H1 (cell line): ENCODE measurements at regions not wholly inside any gene's neighbourhood (a gene's known extent, or its start where the extent isn't known, plus 50 kb on each side); places are given as distances from the start of the nearest gene placed in this dataset.

Source experiments
- CTCF ChIA-PET: fragments of 300-600 bp; sonication (Branson Sonifier 250); formaldehyde crosslinking; loops from one replicate; lab custom pipeline; 2021; ENCODE audit not compliant: partially characterized antibody; lab: Charles Lee
- POLR2A ChIA-PET: fragments of 300-600 bp; sonication (Branson Sonifier 250); formaldehyde crosslinking; loops from one replicate; lab custom pipeline; 2021; ENCODE audit warnings: inconsistent platforms; ENCODE audit not compliant: partially characterized antibody; lab: Charles Lee
- DNase-seq, 2 experiments: peaks; one replicate each; pipeline versions ENCODE4 v3.0.0 to v3.0.0-alpha.2; 2010 to 2022; ENCODE audit warnings: low spot score in 2 of 2, low read depth in 1 of 2, mixed read lengths in 1 of 2
- FAIRE-seq: peaks from 2 replicates; lab custom pipeline; 2011; peaks lifted over from hg19 to GRCh38; lab: Jason Lieb, UNC
- H2AFZ ChIP-seq: 2 replicates; pipeline ENCODE4 v1.8.1; 2012; ENCODE audit warnings: low read length, inconsistent platforms
- H2AK5ac ChIP-seq: 2 replicates; pipeline ENCODE4 v1.6.1; 2013; ENCODE audit warnings: low read depth, low read length
- H2BK120ac ChIP-seq: replicated peaks from 2 replicates; pipeline ENCODE3; 2013; ENCODE audit warnings: low read depth, low read length, inconsistent platforms
- H2BK12ac ChIP-seq: 2 replicates; pipeline ENCODE4 v1.6.1; 2013; ENCODE audit warnings: low read depth, low read length
- H2BK15ac ChIP-seq: 2 replicates; pipeline ENCODE4 v1.6.1; 2013; ENCODE audit warnings: low read length
- H2BK20ac ChIP-seq: 2 replicates; pipeline ENCODE4 v1.6.1; 2013; ENCODE audit warnings: low read length
- H2BK5ac ChIP-seq: 2 replicates; pipeline ENCODE4 v1.6.1; 2013; ENCODE audit warnings: low read depth, low read length
- H3K14ac ChIP-seq: 2 replicates; pipeline ENCODE4 v1.6.1; 2013; ENCODE audit warnings: inconsistent platforms; ENCODE audit not compliant: insufficient read length
- H3K18ac ChIP-seq: 2 replicates; pipeline ENCODE4 v1.6.1; 2013; ENCODE audit warnings: low read length; ENCODE audit errors: extremely low read depth
- H3K23ac ChIP-seq: 2 replicates; pipeline ENCODE4 v1.6.1; 2013; ENCODE audit warnings: inconsistent platforms; ENCODE audit not compliant: insufficient read length
- H3K23me2 ChIP-seq: 2 replicates; pipeline ENCODE4 v1.6.1; 2013; ENCODE audit warnings: low read depth, low read length
- H3K27ac ChIP-seq: 2 replicates; pipeline ENCODE4 v1.6.1; 2011; ENCODE audit warnings: low read depth, low read length, inconsistent platforms
- H3K27me3 ChIP-seq, 4 experiments: replicated peaks in 1 of 4; 1 replicate in 1 of 4; 2 replicates in 3 of 4; pipeline versions ENCODE4 v1.6.1 to v1.8.1; 2011 to 2013; ENCODE audit warnings: low read length in 3 of 4, mild to moderate bottlenecking in 3 of 4, inconsistent platforms in 2 of 4, mixed read lengths in 2 of 4, moderate library complexity in 1 of 4; ENCODE audit not compliant: control insufficient read depth in 3 of 4, insufficient read depth in 3 of 4; ENCODE audit errors: extremely low read depth in 1 of 4
- H3K36me3 ChIP-seq, 4 experiments: 2 replicates each; pipeline versions ENCODE4 v1.6.1 to v1.8.1; 2011 to 2013; ENCODE audit warnings: mild to moderate bottlenecking in 4 of 4, low read length in 3 of 4, moderate library complexity in 2 of 4, control low read depth in 1 of 4, inconsistent platforms in 1 of 4; ENCODE audit not compliant: insufficient read depth in 4 of 4, control insufficient read depth in 2 of 4
- H3K4ac ChIP-seq: replicated peaks from 2 replicates; pipeline ENCODE3; 2013; ENCODE audit warnings: low read length, low read depth, mixed read lengths, inconsistent platforms; ENCODE audit not compliant: insufficient read length
- H3K4me1 ChIP-seq, 4 experiments: replicated peaks in 1 of 4; 1 replicate in 1 of 4; 2 replicates in 3 of 4; pipeline versions ENCODE4 v1.6.1 to v1.8.1; 2011 to 2013; ENCODE audit warnings: low read length in 3 of 4, inconsistent platforms in 2 of 4, mixed read lengths in 1 of 4; ENCODE audit not compliant: insufficient read depth in 4 of 4, control insufficient read depth in 3 of 4
- H3K4me2 ChIP-seq, 2 experiments: 2 replicates each; pipeline versions ENCODE4 v1.6.1 to v1.8.1; 2011 to 2013; ENCODE audit warnings: low read depth in 2 of 2, low read length in 2 of 2, control low read depth in 1 of 2, inconsistent platforms in 1 of 2, mild to moderate bottlenecking in 1 of 2; ENCODE audit not compliant: insufficient read depth in 1 of 2
- H3K4me3 ChIP-seq, 4 experiments: fragments of 200-600, 300-600 bp in 1 of 4; sonication (generic), shearing (Covaris generic), sonication (Bioruptor Twin) in 1 of 4; 2 replicates each; pipeline versions ENCODE4 v1.5.1 to v1.8.1; 2011 to 2016; ENCODE audit warnings: low read length in 4 of 4, low read depth in 3 of 4, control low read depth in 2 of 4, inconsistent platforms in 2 of 4, mild to moderate bottlenecking in 2 of 4, mixed read lengths in 1 of 4, moderate library complexity in 1 of 4; ENCODE audit not compliant: insufficient read depth in 2 of 4; ENCODE audit errors: extremely low read depth in 1 of 4
- H3K56ac ChIP-seq: replicated peaks from 2 replicates; pipeline ENCODE3; 2013; ENCODE audit warnings: low read depth, mild to moderate bottlenecking, mixed read lengths, low read length, inconsistent platforms; ENCODE audit not compliant: insufficient read length
- H3K79me1 ChIP-seq: 2 replicates; pipeline ENCODE4 v1.6.1; 2013; ENCODE audit warnings: low read depth, low read length, control low read depth
- H3K79me2 ChIP-seq, 2 experiments: 2 replicates each; pipeline versions ENCODE4 v1.6.1 to v1.8.1; 2012 to 2013; ENCODE audit warnings: low read length in 2 of 2, mild to moderate bottlenecking in 2 of 2, inconsistent platforms in 1 of 2; ENCODE audit not compliant: insufficient read depth in 2 of 2, control insufficient read depth in 1 of 2
- H3K9ac ChIP-seq, 4 experiments: replicated peaks in 1 of 4; 1 replicate in 1 of 4; 2 replicates in 3 of 4; pipeline versions ENCODE4 v1.6.1 to v1.8.1; 2011 to 2013; ENCODE audit warnings: low read depth in 3 of 4, low read length in 3 of 4, control low read depth in 2 of 4, mild to moderate bottlenecking in 2 of 4, moderate library complexity in 2 of 4, inconsistent platforms in 1 of 4; ENCODE audit errors: extremely low read depth in 1 of 4
- H3K9me3 ChIP-seq, 2 experiments: 2 replicates each; pipeline versions ENCODE4 v1.6.1 to v1.8.1; 2012 to 2013; ENCODE audit warnings: mild to moderate bottlenecking in 2 of 2, moderate library complexity in 2 of 2, control low read depth in 1 of 2, inconsistent platforms in 1 of 2, low read depth in 1 of 2, low read length in 1 of 2, mixed read lengths in 1 of 2; ENCODE audit not compliant: insufficient read depth in 2 of 2
- H4K20me1 ChIP-seq, 2 experiments: replicated peaks in 1 of 2; 2 replicates each; pipeline versions ENCODE3 to v1.8.1; 2011 to 2013; ENCODE audit warnings: inconsistent platforms in 2 of 2, low read length in 2 of 2, mild to moderate bottlenecking in 1 of 2; ENCODE audit not compliant: insufficient read depth in 2 of 2, control insufficient read depth in 1 of 2
- H4K5ac ChIP-seq: 2 replicates; pipeline ENCODE4 v1.6.1; 2013; ENCODE audit warnings: low read length, low read depth, mixed read lengths, inconsistent platforms; ENCODE audit not compliant: insufficient read length
- H4K8ac ChIP-seq: 2 replicates; pipeline ENCODE4 v1.8.0; 2013; ENCODE audit warnings: mild to moderate bottlenecking, moderate library complexity, low read length, inconsistent platforms; ENCODE audit not compliant: insufficient read depth; ENCODE audit errors: extremely low read depth
- H4K91ac ChIP-seq: replicated peaks from 2 replicates; pipeline ENCODE3; 2013; ENCODE audit warnings: low read length, mixed read lengths, inconsistent platforms; ENCODE audit not compliant: insufficient read length
- EZH2 ChIP-seq: fragments of 200-600 bp; sonication (generic); IDR thresholded peaks from 2 replicates; pipeline ENCODE4 v1.7.1; 2012; ENCODE audit warnings: low read depth, mild to moderate bottlenecking, moderate library complexity, low read length, inconsistent platforms; ENCODE audit not compliant: severe bottlenecking
- RFX5 ChIP-seq: IDR thresholded peaks from 2 replicates; pipeline ENCODE4 v1.6.1; 2011; ENCODE audit warnings: low read depth, low read length, improper control_type of control experiment, borderline replicate concordance
- SP2 ChIP-seq: IDR thresholded peaks from 2 replicates; pipeline ENCODE4 v1.6.1; 2012; ENCODE audit warnings: mild to moderate bottlenecking, low read length, inconsistent platforms
- TAF1 ChIP-seq: IDR thresholded peaks from 2 replicates; pipeline ENCODE4 v1.6.1; 2011; ENCODE audit warnings: mild to moderate bottlenecking, low read depth, low read length
- WGBS, 2 experiments: shearing (Covaris generic) in 1 of 2; methylation state at CpG; one replicate each; pipeline versions ENCODE4 v1.1.6 to v1.1.7; 2013 to 2015; ENCODE audit warnings: low lambda C conversion rate in 2 of 2, mixed read lengths in 2 of 2, inconsistent platforms in 1 of 2, low coverage in 1 of 2, missing lambda C conversion rate in 1 of 2; ENCODE audit not compliant: insufficient replicate concordance in 2 of 2, insufficient coverage in 1 of 2, insufficient read length in 1 of 2; ENCODE audit errors: extremely low coverage in 1 of 2, missing lambda C conversion rate in 1 of 2; 5-methylcytosine and 5-hydroxymethylcytosine counted together

DNA sequence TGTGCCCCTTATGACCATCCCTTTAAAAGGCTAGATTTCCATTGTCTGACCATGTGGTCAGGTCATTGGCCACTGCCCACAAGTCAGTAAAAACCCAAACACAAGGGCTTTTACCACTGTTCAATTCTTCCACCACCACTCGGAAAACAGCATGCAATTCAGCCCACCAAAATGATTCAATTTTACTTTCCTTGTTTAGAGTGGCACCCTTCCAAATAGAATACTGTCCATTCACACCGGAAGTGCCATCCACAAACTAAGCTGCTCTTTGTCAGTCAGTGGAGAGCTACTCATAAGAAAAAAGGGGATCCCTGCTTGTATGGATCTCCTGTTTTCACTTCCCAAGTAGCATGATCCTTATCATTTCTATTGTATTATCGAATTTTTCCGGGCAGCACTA is 350.7 kb upstream of the MBL2 start:
- no peak overlapping the region for H2AK5ac ChIP-seq
- no peaks in the 10 kb centered on the region for H3K27me3 ChIP-seq
- H4K20me1 ChIP-seq = no peaks in the 10 kb centered on the region
- no peaks in the 10 kb centered on the region for H3K36me3 ChIP-seq
- H3K4me3 ChIP-seq = no peak overlapping the region
- FAIRE-seq (no peak), DNase-seq (no peak)
- H4K8ac ChIP-seq = no peak overlapping the region
- ChIA-PET CTCF (interaction anchor here (1.2 kb wide), 1 partner anchor 16 kb away, joined by 3 read pairs; no protein-coding TSS in a partner anchor), POLR2A (no interaction called here)
- no peak overlapping the region for H4K91ac ChIP-seq
- no peak overlapping the region for H2BK12ac ChIP-seq
- no peak overlapping the region for H3K9ac ChIP-seq
- no peaks in the 10 kb centered on the region for H3K79me1 ChIP-seq
- H3K23ac ChIP-seq = no peak overlapping the region
- H2BK5ac ChIP-seq = no peak overlapping the region
- no peak overlapping the region for H2BK120ac ChIP-seq
- no peak overlapping the region for H3K4ac ChIP-seq
- H2AFZ ChIP-seq = no peak overlapping the region
- H3K56ac ChIP-seq = no peak overlapping the region
- no peak overlapping the region for H4K5ac ChIP-seq
- H3K4me2 ChIP-seq = no peak overlapping the region
- no peak overlapping the region for H2BK15ac ChIP-seq
- no peak overlapping the region for H2BK20ac ChIP-seq
- no peak overlapping the region for H3K27ac ChIP-seq
- 71% methylated on average over 4 of the region's 4 CpGs; no CpG with 5 or more reads in 1 of the 2 experiments for WGBS, 2 experiments
- H3K4me1 ChIP-seq = no peaks in the 10 kb centered on the region
- H3K9me3 ChIP-seq = no peaks in the 10 kb centered on the region
- no peaks in the 10 kb centered on the region for H3K79me2 ChIP-seq
- no peaks in the 10 kb centered on the region for H3K23me2 ChIP-seq
- H3K14ac ChIP-seq = no peak overlapping the region
- no peak overlapping the region for H3K18ac ChIP-seq
- TF ChIP-seq EZH2 = no peak
- TF ChIP-seq TAF1 = no peak
- no peak for TF ChIP-seq RFX5
- no peak for TF ChIP-seq SP2
